ENCODE measurements at regions not wholly inside any gene's neighbourhood (a gene's known extent, or its start where the extent isn't known, plus 50 kb on each side); places are given as distances from the start of the nearest gene placed in this dataset.

GRCh38 chr3:107128946-107129345 is 248.3 kb upstream of the CCDC54 start:
- TF ChIP-seq POLR2AphosphoS5 (IDR thresholded peaks at IDR 0.05; ENCODE audit: low read depth) = no peak
- no peak for TF ChIP-seq CTCF (IDR thresholded peaks at IDR 0.05; ENCODE audit: insufficient read depth, low read length)

Measured in HL-60 (cell line).